NCI-H2227 (cell line): ENCODE measurements at regions not wholly inside any gene's neighbourhood (a gene's known extent, or its start where the extent isn't known, plus 50 kb on each side); places are given as distances from the start of the nearest gene placed in this dataset.
A peak's percentile ranks its signal among the peaks of the same experiment; 100 is the strongest.
"Not testable (repeated sequence)": the region's sequence is repeated elsewhere in the genome, so short reads cannot be mapped to it uniquely, and the experiment has no call there.

Source experiments
- DNase-seq: peaks from one replicate; lab custom pipeline; 2025; ENCODE audit not compliant: unreplicated experiment; lab: John Stamatoyannopoulos, UW

DNA sequence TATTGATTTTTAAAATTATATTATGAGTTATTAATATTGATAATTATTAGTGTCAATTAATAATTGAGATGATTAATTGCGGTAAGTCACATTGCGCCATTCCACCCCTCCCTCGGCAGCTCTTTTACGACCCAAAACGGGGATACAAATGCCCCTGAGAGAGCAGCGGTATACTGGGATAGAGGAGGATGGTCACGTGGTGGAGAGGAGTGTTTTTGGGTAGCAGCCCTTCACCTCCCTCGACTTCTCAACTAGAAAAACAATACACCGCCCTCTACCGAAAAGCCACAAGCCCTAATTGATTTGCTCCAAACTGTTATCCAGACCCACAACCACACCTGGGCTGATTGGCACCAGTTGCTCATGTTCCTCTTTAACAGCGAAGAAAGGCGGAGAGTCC lies 71.0 kb downstream of the DAPL1 start:
- not testable (repeated sequence) for DNase-seq

DNA sequence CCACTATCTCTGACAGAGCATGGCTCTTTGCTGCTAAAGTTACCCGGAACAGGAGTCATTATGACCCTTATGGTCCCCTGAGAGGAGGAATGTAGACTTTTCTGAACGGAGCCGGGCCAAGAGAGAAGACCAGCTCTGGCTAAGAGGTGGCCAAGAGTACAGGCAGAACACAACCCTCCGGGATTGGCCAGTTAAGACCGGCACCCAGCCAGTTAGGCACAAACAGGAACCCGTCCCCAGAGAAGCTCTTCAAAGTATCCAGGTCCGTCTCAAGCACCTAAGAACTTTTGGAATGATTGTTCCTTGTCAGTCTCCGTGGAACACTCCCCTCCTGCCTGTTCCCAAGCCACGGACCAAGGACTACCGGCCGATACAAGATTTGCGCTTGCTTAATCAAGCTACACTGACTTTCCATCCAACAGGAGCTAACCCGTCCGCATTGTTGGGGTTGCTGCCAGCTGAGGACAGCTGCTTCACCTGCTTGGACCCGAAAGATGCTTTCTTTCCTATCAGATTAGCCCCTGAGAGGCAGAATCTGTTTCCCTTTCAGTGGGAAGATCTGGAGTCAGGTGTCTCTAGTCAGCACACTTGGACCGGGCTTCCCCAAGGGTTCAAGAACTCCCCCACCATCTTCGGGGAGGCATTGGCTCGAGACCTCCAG lies 72.5 kb downstream of the DAPL1 start:
- not testable (repeated sequence) for DNase-seq

DNA sequence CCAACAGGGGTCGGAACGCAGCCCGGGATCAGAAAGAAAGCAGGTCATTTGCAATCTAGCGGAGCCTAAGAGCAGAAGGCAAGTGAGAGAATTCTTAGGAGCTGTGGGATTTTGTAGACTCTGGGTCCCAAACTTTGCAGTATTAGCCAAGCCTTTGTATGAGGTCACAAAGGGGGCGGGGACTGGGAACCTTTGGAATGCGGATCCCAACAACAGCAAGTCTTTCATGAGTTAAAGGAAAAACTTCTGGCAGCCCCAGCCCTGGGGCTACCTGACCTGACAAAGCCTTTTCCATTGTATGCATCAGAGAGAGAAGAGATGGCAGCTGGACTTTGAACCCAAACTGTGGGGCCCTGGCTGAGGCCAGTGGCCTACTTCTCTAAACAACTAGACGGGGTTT lies 73.3 kb downstream of the DAPL1 start:
- not testable (repeated sequence) for DNase-seq

DNA sequence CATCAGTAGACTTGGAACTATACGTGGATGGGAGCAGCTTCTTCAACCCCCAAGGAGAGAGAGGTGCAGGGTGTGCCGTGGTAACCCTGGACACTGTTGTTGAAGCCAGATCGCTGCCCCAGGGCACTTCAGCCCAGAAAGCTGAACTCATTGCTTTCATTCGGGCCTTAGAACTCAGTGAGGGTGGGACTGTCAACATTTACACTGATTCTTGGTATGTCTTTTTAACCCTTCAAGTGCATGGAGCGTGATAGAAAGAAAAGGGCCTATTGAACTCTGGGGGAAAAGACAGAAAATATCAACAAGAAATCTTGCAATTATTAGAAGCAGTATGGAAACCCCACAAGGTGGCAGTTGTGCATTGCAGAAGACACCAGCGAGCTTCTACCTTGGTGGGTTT lies 74.0 kb downstream of the DAPL1 start:
- not testable (repeated sequence) for DNase-seq

DNA sequence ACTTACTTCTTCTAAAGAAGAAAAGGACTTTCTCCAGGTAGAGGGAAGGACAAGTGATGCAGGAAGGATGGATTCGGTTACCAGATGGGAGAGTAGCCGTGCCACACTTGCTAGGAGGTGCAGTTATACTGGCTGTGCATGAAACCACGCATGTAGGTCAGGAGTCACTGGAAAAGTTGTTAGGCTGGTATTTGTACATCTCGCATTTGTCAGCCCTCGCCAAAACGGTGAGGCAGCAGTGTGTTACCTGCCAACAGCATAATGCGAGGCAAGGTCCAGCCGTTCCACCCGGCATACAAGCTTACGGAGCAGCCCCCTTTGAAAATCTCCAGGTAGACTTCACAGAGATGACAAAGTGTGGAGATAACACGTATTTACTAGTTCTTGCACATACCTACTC lies 74.5 kb downstream of the DAPL1 start:
- DNase-seq = not testable (repeated sequence)

DNA sequence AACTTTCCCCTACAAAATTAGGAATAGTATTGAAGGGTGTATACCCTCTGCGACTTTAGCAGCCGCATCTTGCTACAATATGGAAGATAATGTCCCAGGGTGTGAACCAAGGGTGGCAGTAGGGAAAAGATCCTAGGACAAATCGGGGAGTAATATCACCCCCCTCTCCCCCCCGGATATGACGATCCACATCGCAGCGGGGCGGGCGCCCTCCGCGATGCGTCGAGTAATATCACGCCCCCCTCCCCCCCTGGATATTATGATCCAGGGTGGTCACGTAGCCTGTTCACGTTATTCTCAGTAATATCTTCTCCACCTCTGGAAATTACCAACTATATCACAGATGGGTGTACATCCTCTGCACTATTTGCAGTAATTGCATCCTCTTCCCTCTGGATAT lies 82.9 kb downstream of the DAPL1 start:
- DNase-seq = no peak

- DNase-seq = no peak
Observed at GRCh38 chr2:158879229-158879903, 84.2 kb downstream of the DAPL1 start.

DNA sequence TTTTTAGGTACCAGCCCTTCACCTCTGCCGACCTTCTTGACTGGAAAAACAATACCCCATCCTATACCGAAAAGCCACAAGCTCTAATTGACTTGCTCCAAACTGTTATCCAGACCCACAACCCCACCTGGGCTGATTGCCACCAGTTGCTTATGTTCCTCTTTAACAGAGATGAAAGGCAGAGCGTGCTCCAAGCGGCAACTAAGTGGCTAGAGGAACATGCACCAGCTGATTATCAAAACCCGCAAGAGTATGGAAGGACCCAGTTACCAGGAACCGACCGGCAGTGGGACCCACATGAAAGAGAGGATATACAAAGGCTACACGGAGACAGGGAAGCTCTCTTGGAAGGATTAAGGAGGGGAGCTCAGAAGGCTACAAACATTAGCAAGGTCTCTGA lies 86.1 kb upstream of the TANC1 start:
- DNase-seq = no peak

DNA sequence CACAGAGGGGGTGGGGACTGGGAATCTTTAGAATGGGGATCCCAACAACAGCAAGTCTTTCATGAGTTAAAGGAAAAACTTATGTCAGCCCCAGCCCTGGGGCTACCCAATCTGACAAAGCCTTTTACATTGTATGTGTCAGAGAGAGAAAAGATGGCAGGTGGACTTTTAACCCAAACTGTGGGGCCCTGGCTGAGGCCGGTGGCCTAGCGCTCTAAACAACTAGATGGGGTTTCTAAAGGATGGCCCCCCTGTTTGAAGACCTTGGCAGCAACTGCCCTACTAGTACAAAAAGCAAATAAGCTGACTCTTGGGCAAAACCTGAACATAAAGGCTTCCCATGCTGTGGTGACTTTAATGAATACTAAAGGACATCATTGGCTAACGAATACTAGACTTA lies 83.9 kb upstream of the TANC1 start:
- not testable (repeated sequence) for DNase-seq

- not testable (repeated sequence) for DNase-seq
Observed at GRCh38 chr2:158885018-158885678, 83.3 kb upstream of the TANC1 start.

DNA sequence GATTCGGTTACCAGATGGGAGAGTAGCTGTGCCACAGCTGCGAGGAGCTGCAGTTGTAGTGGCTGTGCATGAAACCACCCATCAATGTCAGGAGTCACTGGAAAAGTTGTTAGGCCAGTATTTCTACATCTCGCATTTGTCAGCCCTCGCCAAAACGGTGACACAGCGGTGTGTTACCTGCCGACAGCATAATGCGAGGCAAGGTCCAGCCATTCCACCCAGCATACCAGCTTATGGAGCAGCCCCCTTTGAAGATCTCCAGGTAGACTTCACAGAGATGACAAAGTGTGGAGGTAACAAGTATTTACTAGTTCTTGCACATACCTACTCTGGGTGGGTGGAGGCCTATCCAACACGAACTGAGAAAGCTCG lies 82.8 kb upstream of the TANC1 start:
- not testable (repeated sequence) for DNase-seq

DNA sequence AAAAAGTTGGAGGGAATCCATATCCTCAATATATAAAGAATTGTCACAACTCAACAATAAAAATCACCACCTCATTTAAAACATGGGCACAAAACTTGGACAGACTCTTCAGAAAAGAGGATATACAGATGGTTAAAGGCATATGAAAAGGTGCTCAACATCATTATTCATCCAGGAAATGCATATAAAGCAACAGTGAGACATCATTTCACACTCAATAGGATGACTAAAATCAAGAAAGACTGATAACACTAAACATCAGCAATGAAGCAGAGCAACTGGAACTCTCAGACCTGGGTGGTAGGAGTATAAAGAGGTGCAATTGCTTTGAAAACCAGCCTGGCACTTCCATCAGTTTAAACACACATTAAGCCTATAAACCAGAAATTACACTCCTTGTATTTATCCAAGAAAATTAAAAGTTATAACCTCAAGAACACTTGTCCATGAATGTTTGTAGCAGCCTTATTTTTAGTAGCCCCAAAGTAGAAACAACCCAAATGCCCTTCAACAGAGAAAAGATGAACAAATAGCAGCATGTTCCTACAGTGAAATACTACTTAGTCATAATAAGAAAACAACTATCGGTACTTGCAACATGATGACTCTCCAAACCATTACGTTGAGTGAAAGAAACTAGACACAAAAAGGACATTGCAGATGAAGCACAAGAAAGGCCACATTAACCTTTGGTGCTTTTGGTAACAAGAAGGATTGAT lies 79.1 kb upstream of the TANC1 start:
- DNase-seq = no peak

DNA sequence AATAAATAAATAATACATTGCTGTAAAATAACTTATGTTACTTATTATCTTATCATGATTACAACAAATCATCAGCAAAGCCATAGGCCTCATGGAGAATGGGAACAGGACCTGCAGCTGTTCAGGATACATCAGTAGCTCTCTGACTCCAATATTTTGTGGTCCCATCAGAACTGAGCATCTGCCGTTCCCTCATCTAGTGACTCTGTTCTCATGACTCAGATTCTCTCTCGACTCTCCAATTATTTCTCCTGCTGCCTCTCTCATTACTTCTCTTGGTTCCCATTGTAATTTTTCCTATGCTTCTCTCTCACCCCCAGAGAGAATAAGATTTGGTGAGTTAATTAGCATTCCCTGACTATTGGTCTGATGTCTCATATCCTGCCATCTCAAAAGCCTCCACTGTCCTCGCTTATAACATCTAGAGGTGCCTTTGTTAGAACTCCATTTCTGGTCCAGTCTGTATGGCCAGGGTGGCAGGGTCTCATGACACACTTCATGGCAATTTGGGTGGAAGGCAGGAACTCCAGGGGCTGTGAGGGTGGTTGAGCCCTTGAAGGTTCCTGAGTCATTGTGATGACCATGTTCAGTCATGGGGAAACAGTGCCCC lies 78.0 kb upstream of the TANC1 start:
- no peak for DNase-seq

DNA sequence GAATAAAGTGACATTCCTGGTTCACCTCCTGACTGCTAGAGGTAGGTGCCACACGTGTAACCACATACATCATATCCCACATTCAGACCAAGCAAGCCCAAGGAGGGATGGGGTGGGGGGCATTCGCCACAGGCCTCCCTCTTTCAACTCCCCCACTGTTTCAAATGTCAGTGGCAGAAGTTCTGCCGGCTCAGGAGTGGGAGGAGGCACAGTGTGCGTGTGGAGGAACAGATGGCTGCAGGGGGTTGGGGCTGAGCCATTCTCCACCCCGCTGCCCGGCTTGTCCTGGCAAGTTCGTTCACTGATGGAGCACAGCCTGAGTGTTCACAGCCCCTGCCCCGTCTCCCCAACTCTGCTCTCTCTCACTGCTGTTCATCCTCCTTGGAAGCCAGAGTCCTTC lies 75.4 kb upstream of the TANC1 start:
- peak; percentile 25 for DNase-seq

GRCh38 chr2:158893474-158893873 lies 75.0 kb upstream of the TANC1 start:
- DNase-seq = no peak

- DNase-seq = no peak
Observed at GRCh38 chr2:158894078-158894477, 74.4 kb upstream of the TANC1 start.

DNA sequence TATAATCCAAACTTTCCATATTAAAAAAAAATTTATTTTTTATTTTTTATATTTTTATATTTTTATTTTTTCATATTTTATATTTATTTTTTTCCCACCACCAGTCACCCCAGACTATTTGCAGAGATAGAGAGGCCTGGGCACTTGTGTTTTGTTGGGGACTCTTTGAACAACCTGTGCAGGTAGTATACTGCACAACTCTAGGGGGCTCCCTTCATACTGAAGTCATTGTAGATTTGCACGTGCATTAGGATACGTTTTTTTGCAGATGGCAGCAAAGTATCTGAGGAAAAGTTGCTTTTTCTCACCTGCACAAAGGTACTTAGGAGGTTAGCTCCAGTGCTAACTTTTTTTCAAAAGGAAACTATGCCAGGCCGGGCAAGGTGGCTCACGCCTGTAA lies 73.9 kb upstream of the TANC1 start:
- no peak for DNase-seq

GRCh38 chr2:158900345-158900744 lies 68.1 kb upstream of the TANC1 start:
- DNase-seq = no peak

DNA sequence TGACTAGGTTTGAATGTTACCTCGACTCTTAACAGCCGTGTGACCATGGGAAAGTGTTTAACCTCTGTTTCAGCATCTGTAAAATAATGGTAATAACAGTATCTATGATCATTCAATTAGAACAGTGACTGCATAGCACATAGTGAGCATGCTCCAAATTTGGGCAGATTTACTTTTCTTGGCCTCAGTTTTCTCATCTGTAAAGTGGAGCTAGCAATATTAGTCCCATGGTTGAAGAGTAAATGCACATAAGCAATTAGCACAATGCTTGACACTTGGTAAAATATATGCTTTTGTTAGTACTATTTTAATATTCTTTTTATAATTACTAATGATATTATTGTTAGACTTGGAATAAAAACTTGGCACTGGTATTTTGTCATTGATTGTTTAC lies 66.4 kb upstream of the TANC1 start:
- DNase-seq = no peak

GRCh38 chr2:158903711-158904405 lies 64.6 kb upstream of the TANC1 start:
- DNase-seq = no peak
